GM23248 (cell line): ENCODE measurements at regions not wholly inside any gene's neighbourhood (a gene's known extent, or its start where the extent isn't known, plus 50 kb on each side); places are given as distances from the start of the nearest gene placed in this dataset.

Experiments used
- DNase-seq: peaks from one replicate; pipeline ENCODE4 v3.0.0-alpha.2; 2015
- H2AFZ ChIP-seq: fragments of 200-600 bp; sonication (generic); 2 replicates; pipeline ENCODE4 v1.6.1; 2016; ENCODE audit warnings: antibody characterized with exemption
- H3F3A ChIP-seq: fragments of 200-600 bp; sonication (generic); 2 replicates; pipeline ENCODE4 v1.6.1; 2016; ENCODE audit warnings: mild to moderate bottlenecking, antibody characterized with exemption, mixed run types; ENCODE audit not compliant: insufficient read depth
- H3K27ac ChIP-seq: fragments of 200-600 bp; sonication (generic); 2 replicates; pipeline ENCODE4 v1.5.1; 2016; ENCODE audit warnings: mild to moderate bottlenecking
- H3K27me3 ChIP-seq: fragments of 200-600 bp; sonication (generic); replicated peaks from 2 replicates; pipeline ENCODE4 v1.6.1; 2016; ENCODE audit warnings: mild to moderate bottlenecking; ENCODE audit not compliant: insufficient read depth
- H3K36me3 ChIP-seq: fragments of 200-600 bp; sonication (generic); 2 replicates; pipeline ENCODE4 v1.6.1; 2016; ENCODE audit warnings: low read depth, mild to moderate bottlenecking
- H3K4me1 ChIP-seq: fragments of 200-600 bp; sonication (generic); 2 replicates; pipeline ENCODE4 v1.6.1; 2016; ENCODE audit warnings: mild to moderate bottlenecking; ENCODE audit not compliant: insufficient read depth
- H3K4me2 ChIP-seq: fragments of 200-600 bp; sonication (generic); one replicate; pipeline ENCODE4 v1.6.1; 2016; ENCODE audit warnings: mild to moderate bottlenecking; ENCODE audit not compliant: unreplicated experiment
- H3K4me3 ChIP-seq: fragments of 200-600 bp; sonication (generic); 2 replicates; pipeline ENCODE4 v1.5.1; 2016; ENCODE audit warnings: mild to moderate bottlenecking
- H3K79me2 ChIP-seq: fragments of 200-600 bp; sonication (generic); 2 replicates; pipeline ENCODE4 v1.6.1; 2016; ENCODE audit warnings: mild to moderate bottlenecking; ENCODE audit not compliant: insufficient read depth
- H3K9ac ChIP-seq: fragments of 200-600 bp; sonication (generic); 2 replicates; pipeline ENCODE4 v1.6.1; 2016; ENCODE audit warnings: mild to moderate bottlenecking
- H3K9me2 ChIP-seq: fragments of 200-600 bp; sonication (generic); 2 replicates; pipeline ENCODE4 v1.6.1; 2016; ENCODE audit warnings: mixed run types, mild to moderate bottlenecking, moderate library complexity; ENCODE audit not compliant: insufficient read depth
- H3K9me3 ChIP-seq: fragments of 200-600 bp; sonication (generic); one replicate; pipeline ENCODE4 v1.6.1; 2017; ENCODE audit warnings: low read depth
- H4K20me1 ChIP-seq: fragments of 200-600 bp; sonication (generic); 2 replicates; pipeline ENCODE4 v1.6.0; 2016; ENCODE audit not compliant: insufficient read depth
- EZH2 ChIP-seq: fragments of 200-600 bp; sonication (generic); IDR thresholded peaks from 2 replicates; pipeline ENCODE4 v1.6.1; 2018; ENCODE audit warnings: antibody characterized with exemption, mild to moderate bottlenecking; ENCODE audit not compliant: insufficient read depth, poor library complexity, severe bottlenecking
- EZH2phosphoT487 ChIP-seq: fragments of 200-600 bp; sonication (generic); IDR thresholded peaks from 2 replicates; pipeline ENCODE4 v1.6.1; 2018; ENCODE audit warnings: antibody characterized with exemption, moderate library complexity, mild to moderate bottlenecking, low read depth; ENCODE audit not compliant: insufficient read depth
- WGBS, 2 experiments: methylation state at CpG; one replicate each; pipeline ENCODE4 v1.1.6; 2015 to 2017; ENCODE audit warnings: low lambda C conversion rate in 2 of 2, low coverage in 1 of 2; ENCODE audit errors: missing lambda C conversion rate in 2 of 2; 5-methylcytosine and 5-hydroxymethylcytosine counted together
- in situ Hi-C: fragments of 300-500 bp; cut with MboI; formaldehyde crosslinking; loops from 2 replicates; pipeline ENCODE4 v1.15.0; 2020

DNA sequence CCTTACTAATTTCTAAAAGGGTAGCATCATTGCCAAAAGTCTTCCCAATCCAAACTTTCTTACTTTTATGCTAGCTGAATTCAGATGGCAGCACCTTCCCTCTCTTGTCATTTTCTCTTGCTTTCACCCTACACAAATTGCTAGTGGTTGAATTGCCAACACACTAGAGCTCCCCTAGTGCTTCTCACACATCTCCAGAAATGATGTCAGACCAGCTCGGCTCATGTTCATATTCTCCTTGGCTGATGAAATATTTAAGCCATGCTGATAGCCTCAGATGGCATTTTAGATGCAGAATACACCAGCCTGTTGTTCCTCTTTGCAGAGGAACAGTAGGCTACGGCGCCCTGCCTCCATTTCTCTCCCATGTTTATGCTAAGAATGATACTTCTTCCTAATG lies 256.9 kb downstream of the PTBP2 start:
- no peaks in the 10 kb centered on the region for H3K9me2 ChIP-seq
- H3K27ac ChIP-seq = no peak overlapping the region
- no peak overlapping the region for H2AFZ ChIP-seq
- H3K79me2 ChIP-seq = no peaks in the 10 kb centered on the region
- H3K9me3 ChIP-seq = no peaks in the 10 kb centered on the region
- 69% methylated on average over 3 of the region's 3 CpGs for WGBS, 2 experiments
- H3K36me3 ChIP-seq = no peaks in the 10 kb centered on the region
- in situ Hi-C loops = no loop called here
- no peaks in the 10 kb centered on the region for H3K4me1 ChIP-seq
- no peaks in the 10 kb centered on the region for H4K20me1 ChIP-seq
- no peak overlapping the region for H3K9ac ChIP-seq
- no peak overlapping the region for H3K4me3 ChIP-seq
- H3F3A ChIP-seq = no peaks in the 10 kb centered on the region
- TF ChIP-seq EZH2phosphoT487 = no peak
- H3K4me2 ChIP-seq = no peak overlapping the region
- no peaks in the 10 kb centered on the region for H3K27me3 ChIP-seq
- peak; percentile 30 for DNase-seq

DNA sequence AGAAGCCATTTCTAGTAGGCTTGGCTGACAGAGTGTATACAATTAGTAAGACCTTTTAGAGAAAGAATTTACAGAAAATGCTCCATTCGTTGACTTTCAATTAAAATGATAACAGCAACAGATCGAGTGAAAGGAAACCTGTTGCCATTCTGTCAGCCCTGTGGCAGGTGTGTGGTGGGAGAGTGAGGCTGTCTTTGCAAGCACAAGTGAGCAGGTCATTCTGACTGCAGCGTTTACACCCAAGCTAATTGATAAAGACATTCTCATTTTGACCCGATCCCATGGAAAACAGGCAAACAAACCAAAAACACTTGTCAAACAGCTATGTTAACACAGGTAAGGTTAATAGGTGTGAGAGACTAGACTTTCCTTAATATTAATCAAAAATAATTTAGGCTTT lies 257.3 kb downstream of the PTBP2 start:
- H3K79me2 ChIP-seq = no peaks in the 10 kb centered on the region
- H3F3A ChIP-seq = no peaks in the 10 kb centered on the region
- no peak overlapping the region for H3K9ac ChIP-seq
- H3K4me3 ChIP-seq = no peak overlapping the region
- no peaks in the 10 kb centered on the region for H3K9me2 ChIP-seq
- no peaks in the 10 kb centered on the region for H3K27me3 ChIP-seq
- no peaks in the 10 kb centered on the region for H3K4me1 ChIP-seq
- no peaks in the 10 kb centered on the region for H3K36me3 ChIP-seq
- no peaks in the 10 kb centered on the region for H3K9me3 ChIP-seq
- H4K20me1 ChIP-seq = no peaks in the 10 kb centered on the region
- 70 to 71% methylated on average over 4 of the region's 4 CpGs for WGBS, 2 experiments
- H2AFZ ChIP-seq = no peak overlapping the region
- no peak for TF ChIP-seq EZH2
- no peak for TF ChIP-seq EZH2phosphoT487
- in situ Hi-C loops = no loop called here
- DNase-seq = no peak
- H3K4me2 ChIP-seq = no peak overlapping the region
- H3K27ac ChIP-seq = no peak overlapping the region

DNA sequence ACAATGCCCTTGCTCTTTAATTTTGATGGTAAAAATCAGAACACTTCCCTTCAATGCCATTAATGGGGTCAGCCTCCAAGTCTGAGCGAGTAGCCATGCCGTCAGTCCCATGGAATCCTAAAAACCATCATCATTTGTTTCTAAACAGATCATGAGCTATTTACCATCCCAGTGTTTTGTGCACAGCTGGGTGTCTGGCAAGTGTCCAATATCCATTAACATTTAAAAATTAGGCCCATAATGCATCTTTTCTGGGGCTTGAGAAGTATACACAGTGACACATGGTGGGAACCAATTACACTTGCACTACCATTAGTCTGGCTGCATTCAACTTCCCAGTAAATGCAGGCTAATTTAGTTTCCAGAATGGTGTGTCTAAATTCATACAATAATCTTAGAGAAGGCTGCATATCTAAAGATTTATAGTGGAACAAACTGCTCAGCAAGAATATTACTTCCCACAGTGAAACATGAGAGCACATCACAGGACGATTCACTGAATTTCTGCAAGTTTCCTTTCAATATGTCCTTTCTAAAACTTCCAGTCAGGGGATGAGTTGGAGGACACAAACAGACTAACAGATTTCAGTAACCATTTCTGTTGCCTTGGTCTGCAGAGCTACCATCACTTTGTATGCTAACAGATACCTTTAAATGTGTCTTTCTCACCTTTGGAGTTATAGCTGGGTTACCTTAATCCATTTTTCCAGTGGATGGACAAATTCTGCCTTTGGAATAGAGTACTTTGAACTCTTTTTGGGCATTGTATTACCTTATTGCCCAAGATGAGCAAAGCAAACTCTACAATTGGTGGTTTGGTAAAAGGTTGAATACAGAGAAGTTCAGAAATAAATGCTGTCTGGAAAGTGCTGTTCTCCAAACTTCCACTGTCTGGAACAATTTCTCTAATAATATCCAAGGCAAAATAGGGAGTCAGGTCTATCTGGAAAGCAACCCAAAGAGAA lies 258.0 kb downstream of the PTBP2 start:
- H4K20me1 ChIP-seq = no peaks in the 10 kb centered on the region
- H3K4me1 ChIP-seq = no peaks in the 10 kb centered on the region
- H3K27me3 ChIP-seq = no peaks in the 10 kb centered on the region
- 87 to 88% methylated on average over 3 of the region's 3 CpGs for WGBS, 2 experiments
- DNase-seq = no peak
- in situ Hi-C loops = no loop called here
- H3K36me3 ChIP-seq = no peaks in the 10 kb centered on the region
- no peaks in the 10 kb centered on the region for H3K9me3 ChIP-seq
- H3K4me2 ChIP-seq = no peak overlapping the region
- H2AFZ ChIP-seq = no peak overlapping the region
- H3K4me3 ChIP-seq = no peak overlapping the region
- no peak overlapping the region for H3K27ac ChIP-seq
- H3F3A ChIP-seq = no peaks in the 10 kb centered on the region
- H3K9ac ChIP-seq = no peak overlapping the region
- H3K9me2 ChIP-seq = no peaks in the 10 kb centered on the region
- no peak for TF ChIP-seq EZH2phosphoT487
- no peak for TF ChIP-seq EZH2
- no peaks in the 10 kb centered on the region for H3K79me2 ChIP-seq

DNA sequence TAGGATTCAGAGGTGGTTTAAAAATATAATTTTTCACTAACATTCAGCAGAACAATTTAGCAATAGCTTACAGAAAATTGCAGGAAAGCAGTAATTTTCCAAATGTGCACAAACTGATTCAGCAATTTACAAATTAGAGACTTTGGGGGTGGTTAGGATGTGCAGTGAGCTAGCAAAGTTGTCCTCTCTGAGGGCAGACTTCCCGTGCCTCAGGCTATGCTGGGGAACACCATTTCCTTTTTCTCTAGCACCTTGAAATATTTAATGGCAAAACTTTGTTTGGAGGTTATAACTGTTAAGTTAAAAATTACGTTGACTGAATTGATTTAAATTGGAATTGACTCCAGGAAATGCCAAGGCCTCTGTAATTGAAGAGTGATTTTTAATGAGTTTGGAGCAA lies 258.9 kb downstream of the PTBP2 start:
- no peak overlapping the region for H2AFZ ChIP-seq
- TF ChIP-seq EZH2 (no peak), EZH2phosphoT487 (no peak)
- no peak overlapping the region for H3K27ac ChIP-seq
- H3K4me3 ChIP-seq = no peak overlapping the region
- no peaks in the 10 kb centered on the region for H3K4me1 ChIP-seq
- H3K4me2 ChIP-seq = no peak overlapping the region
- H3K9ac ChIP-seq = no peak overlapping the region
- 40 to 41% methylated on average over 2 of the region's 2 CpGs for WGBS, 2 experiments
- no peaks in the 10 kb centered on the region for H3F3A ChIP-seq
- no peaks in the 10 kb centered on the region for H3K9me3 ChIP-seq
- DNase-seq = no peak
- no peaks in the 10 kb centered on the region for H3K79me2 ChIP-seq
- no peaks in the 10 kb centered on the region for H4K20me1 ChIP-seq
- no peaks in the 10 kb centered on the region for H3K9me2 ChIP-seq
- no peaks in the 10 kb centered on the region for H3K27me3 ChIP-seq
- H3K36me3 ChIP-seq = no peaks in the 10 kb centered on the region
- in situ Hi-C loops = no loop called here
